ENCODE measurements at regions not wholly inside any gene's neighbourhood (a gene's known extent, or its start where the extent isn't known, plus 50 kb on each side); places are given as distances from the start of the nearest gene placed in this dataset.

- TF ChIP-seq, protein P1, sequence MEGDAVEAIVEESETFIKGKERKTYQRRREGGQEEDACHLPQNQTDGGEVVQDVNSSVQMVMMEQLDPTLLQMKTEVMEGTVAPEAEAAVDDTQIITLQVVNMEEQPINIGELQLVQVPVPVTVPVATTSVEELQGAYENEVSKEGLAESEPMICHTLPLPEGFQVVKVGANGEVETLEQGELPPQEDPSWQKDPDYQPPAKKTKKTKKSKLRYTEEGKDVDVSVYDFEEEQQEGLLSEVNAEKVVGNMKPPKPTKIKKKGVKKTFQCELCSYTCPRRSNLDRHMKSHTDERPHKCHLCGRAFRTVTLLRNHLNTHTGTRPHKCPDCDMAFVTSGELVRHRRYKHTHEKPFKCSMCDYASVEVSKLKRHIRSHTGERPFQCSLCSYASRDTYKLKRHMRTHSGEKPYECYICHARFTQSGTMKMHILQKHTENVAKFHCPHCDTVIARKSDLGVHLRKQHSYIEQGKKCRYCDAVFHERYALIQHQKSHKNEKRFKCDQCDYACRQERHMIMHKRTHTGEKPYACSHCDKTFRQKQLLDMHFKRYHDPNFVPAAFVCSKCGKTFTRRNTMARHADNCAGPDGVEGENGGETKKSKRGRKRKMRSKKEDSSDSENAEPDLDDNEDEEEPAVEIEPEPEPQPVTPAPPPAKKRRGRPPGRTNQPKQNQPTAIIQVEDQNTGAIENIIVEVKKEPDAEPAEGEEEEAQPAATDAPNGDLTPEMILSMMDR (IDR thresholded peaks at IDR 0.05), result no peak
- TF ChIP-seq POLR2A (IDR thresholded peaks at IDR 0.05), result no peak
Measured at GRCh38 chr3:159244933-159245332, 443.1 kb downstream of the MFSD1 start.

Measured in adrenal gland (tissue), 5 donors.